ENCODE measurements at regions not wholly inside any gene's neighbourhood (a gene's known extent, or its start where the extent isn't known, plus 50 kb on each side); places are given as distances from the start of the nearest gene placed in this dataset.
"Not testable (repeated sequence)": the region's sequence is repeated elsewhere in the genome, so short reads cannot be mapped to it uniquely, and the experiment has no call there.

DNA sequence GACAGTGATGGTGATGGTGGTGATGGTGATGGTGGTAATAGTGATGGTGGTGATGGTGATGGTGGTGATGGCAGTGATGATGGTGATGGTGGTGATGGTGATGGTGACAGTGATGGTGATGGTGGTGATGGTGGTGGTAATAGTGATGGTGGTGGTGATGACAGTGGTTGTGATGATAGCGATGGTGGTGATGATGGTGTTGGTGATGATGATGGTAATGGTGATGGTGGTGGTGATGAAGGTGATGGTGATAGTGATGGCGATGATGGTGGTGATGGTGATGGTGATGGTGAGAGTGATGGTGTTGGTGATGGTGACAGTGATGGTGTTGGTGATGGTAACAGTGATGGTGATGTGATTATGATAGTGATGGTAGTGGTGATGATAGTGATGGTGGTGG, 94.3 kb downstream of the ASB1 start:
- DNase-seq (ENCODE audit: low read depth), result no peak

GRCh38 chr2:238521870-238522269, 95.1 kb downstream of the ASB1 start:
- DNase-seq (ENCODE audit: low read depth), result no peak

DNA sequence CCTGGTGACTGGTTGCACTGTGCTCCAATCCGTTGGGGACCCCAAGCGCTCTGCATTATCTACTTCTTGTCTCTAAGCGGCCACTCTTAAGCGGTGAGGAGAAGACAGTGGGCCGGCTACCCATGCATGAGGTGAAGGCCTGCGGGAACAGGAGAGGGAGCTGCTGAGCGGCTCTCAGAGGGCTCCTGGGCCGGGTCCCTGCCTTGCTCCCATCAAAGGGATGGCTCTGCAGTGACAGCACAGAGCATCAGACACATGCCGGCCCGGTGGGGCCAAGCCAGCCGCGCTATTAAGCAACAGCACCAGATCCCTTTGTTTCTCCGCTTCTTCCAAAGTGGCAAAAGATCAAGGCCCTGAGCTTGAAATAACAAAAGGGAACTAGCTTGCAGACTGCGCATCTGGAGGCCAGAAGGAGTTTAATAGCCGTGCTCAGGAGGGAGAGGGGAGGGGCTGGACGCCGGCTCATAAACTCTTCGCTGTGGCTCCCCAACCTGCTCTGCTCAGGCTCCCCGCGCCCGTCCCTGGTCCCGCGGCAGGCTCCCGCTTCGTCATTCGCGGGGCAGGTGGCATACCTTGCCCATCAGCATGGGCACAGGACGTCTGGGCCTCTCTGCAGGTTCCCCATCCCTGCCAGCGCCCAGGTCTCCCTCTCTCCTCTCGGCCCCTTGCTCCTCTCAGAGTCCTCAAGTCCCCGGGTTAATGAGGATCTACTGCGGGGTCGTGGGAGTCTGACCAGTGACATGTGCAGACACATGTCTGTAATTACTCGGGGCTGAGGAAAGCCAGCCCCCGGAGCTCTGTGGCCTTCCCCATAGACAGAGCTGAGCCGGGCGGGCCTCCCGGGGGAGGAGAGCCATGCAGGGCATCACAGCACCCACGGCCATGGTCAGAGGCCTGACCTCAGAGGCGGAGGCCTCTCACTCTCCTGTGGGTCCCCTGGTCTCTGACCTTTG, 96.7 kb downstream of the ASB1 start:
- DNase-seq (ENCODE audit: low read depth), result no peak

DNA sequence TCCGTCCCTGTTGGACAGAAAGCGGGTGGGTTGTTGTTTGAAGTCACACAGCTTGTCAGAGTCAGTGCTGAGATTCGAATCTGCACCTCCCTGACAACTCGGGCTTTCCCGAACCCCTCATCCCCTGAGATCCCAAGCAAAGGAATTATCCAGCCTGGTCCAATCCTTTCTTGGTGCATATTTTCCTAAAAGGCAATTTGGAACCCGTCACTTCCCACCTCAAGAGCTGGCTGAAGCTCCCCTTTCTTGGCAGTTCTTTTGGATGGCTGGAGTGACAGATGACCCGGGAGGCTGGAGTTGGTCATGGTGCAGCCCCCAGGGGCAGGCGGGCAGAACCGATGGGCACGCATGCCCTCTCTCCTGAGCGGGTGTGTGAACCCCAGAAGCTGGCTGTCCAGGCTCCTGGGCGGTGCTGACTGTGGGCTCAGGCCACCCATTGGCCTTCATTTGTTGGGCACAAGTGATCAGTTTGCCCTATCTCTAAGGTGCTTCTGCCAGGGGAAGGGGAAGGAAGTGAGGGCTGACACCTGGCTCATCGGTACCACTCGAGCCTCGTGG, 97.8 kb downstream of the ASB1 start:
- DNase-seq (ENCODE audit: low read depth), result no peak

- peak; percentile 9 for DNase-seq (ENCODE audit: low read depth)
Measured at GRCh38 chr2:238525990-238526389, 99.3 kb downstream of the ASB1 start.

- DNase-seq (ENCODE audit: low read depth), result no peak
Measured at GRCh38 chr2:238527565-238527964, 100.8 kb downstream of the ASB1 start.

DNA sequence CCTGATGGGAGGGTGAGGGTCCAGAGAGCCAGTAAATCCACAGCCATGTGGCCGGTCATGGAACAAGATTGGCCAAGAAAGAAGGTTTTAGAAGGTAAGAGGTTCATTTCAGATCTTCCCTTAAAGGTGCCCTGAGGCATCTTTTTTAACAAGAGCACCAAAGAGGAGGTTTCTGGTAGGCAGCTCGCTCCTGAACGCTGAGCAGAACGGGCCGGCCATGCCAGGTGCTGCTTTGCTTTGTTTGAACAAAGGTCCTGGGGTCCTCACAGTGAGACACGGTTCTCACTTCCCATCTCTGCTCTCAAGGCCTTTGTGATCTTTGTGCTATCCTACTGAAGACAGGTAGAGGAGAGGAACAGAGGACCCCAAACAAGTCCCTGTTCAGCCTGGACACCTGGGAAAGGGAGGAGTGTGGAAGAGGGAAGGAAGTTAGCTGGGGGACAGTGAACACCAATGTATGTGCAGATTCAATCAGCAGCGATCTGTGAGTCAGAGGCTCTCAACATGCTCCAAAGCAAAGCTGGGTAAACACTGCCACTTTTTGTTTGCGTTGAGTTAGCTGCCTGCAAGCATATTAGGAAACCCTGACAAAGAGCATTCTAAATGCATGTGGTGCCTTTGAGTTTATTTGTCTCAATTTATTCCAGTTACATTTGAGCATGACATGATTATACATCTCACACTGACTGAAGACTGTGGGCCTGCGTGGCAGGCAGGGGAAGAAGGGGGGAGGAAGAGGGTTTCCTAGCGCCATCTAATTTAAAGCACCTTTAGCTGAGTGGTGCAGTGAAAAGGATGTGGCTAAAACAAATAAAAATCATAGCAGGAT, 102.4 kb downstream of the ASB1 start:
- no peak for DNase-seq (ENCODE audit: low read depth)

- DNase-seq (ENCODE audit: low read depth), result not testable (repeated sequence)
Measured at GRCh38 chr2:238531017-238531645, 104.4 kb downstream of the ASB1 start.

GRCh38 chr2:238543732-238544131, 117.0 kb downstream of the ASB1 start:
- not testable (repeated sequence) for DNase-seq (ENCODE audit: low read depth)

GRCh38 chr2:238548902-238549462, 122.3 kb downstream of the ASB1 start:
- DNase-seq (ENCODE audit: low read depth), result no peak

- no peak for DNase-seq (ENCODE audit: low read depth)
Measured at GRCh38 chr2:238549866-238550265, 123.1 kb downstream of the ASB1 start.

GRCh38 chr2:238551091-238551490, 124.4 kb downstream of the ASB1 start:
- DNase-seq (ENCODE audit: low read depth), result no peak

DNA sequence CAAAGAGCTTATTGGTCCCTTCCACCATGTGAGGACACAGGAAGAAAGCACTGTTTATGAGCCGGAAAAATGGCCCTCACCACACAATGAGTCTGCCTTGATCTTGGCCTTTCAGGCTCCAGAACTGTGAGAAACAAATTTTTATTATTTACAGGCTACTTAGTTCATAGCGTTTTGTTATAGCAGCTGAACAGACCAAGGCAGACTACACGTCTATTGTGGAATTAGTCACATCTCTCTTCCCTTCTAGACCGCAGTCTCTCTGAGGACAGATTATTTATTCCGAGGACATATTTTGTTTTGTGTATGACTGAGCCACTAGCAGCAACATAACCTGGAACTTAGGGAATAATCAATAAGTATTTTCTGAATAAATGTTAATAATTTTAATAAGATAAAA, 125.5 kb downstream of the ASB1 start:
- no peak for DNase-seq (ENCODE audit: low read depth)

DNA sequence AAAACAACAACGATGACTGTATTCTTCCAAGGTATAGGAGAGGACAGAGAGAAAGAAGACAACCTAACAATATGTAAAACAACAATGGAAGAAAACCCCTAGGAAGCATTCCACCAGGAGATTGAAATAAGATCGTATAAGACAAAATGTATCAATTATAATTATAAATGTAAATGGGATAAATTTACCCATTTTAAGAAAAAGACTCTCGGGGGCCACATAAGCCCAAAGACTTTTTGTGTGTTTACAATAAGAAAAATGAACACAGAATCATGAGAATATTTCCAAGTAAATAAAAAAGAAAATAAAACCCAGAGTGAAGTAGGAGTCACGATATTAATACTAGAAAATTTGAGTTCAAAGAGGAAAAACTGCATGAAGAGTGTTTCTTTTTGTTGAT, 126.4 kb downstream of the ASB1 start:
- DNase-seq (ENCODE audit: low read depth), result no peak

GRCh38 chr2:238554468-238555315, 128.0 kb downstream of the ASB1 start:
- DNase-seq (ENCODE audit: low read depth), result no peak

GRCh38 chr2:238555786-238556542, 129.2 kb downstream of the ASB1 start:
- DNase-seq (ENCODE audit: low read depth), result no peak

DNA sequence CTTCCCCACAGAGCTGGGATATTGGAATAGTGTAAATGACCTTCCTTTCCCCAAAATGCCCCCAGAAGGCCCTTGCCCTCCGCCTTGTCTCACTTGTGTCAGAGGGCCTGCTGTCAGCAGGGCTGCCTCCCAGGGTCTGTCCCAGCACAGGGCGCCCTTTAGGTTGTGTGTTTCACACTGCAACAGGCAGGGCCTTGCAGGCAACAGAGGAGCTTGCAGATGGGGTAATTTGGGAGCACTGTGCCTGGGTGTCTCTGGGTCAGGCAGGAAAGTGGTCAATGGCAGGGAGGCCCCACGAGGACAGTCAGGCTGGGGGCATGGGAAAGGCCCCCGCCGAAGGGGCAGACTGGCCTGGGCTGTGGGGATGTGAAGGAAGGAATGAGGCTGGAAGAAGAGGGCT, 130.7 kb downstream of the ASB1 start:
- DNase-seq (ENCODE audit: low read depth), result no peak

GRCh38 chr2:238557936-238558335, 131.2 kb downstream of the ASB1 start:
- DNase-seq (ENCODE audit: low read depth), result no peak

GRCh38 chr2:238558456-238559099, 131.9 kb downstream of the ASB1 start:
- DNase-seq (ENCODE audit: low read depth), result no peak

Data from LHCN-M2 (cell line).